NAMALWA (cell line): ENCODE measurements at regions not wholly inside any gene's neighbourhood (a gene's known extent, or its start where the extent isn't known, plus 50 kb on each side); places are given as distances from the start of the nearest gene placed in this dataset.
"Not testable (repeated sequence)": the region's sequence is repeated elsewhere in the genome, so short reads cannot be mapped to it uniquely, and the experiment has no call there.

Source experiments
- DNase-seq: peaks from one replicate; pipeline ENCODE4 v3.0.0-alpha.2; 2015; ENCODE audit warnings: low spot score

- no peak for DNase-seq
These were observed 187.8 kb downstream of the SHQ1 start for GRCh38 chr3:72660270-72661114.

- no peak for DNase-seq
These were observed 188.6 kb downstream of the SHQ1 start for GRCh38 chr3:72659596-72659995.

- DNase-seq, result no peak
These were observed 189.1 kb downstream of the SHQ1 start for GRCh38 chr3:72659188-72659587.

- DNase-seq, result no peak
These were observed 189.7 kb downstream of the SHQ1 start for GRCh38 chr3:72658466-72659100.

- DNase-seq, result no peak
These were observed 190.6 kb downstream of the SHQ1 start for GRCh38 chr3:72657666-72658065.

- DNase-seq, result no peak
These were observed 192.5 kb downstream of the SHQ1 start for GRCh38 chr3:72655723-72656122.

GRCh38 chr3:72655131-72655551, 193.1 kb downstream of the SHQ1 start:
- DNase-seq, result no peak

- no peak for DNase-seq
These were observed 195.8 kb downstream of the SHQ1 start for GRCh38 chr3:72652395-72652794.

- no peak for DNase-seq
These were observed 196.7 kb downstream of the SHQ1 start for GRCh38 chr3:72651498-72651897.

- DNase-seq, result no peak
These were observed 202.0 kb downstream of the SHQ1 start for GRCh38 chr3:72646263-72646662.

- DNase-seq, result not testable (repeated sequence)
These were observed 204.6 kb downstream of the SHQ1 start for GRCh38 chr3:72643635-72644034.

GRCh38 chr3:72641684-72642083, 206.6 kb downstream of the SHQ1 start:
- DNase-seq, result no peak

- no peak for DNase-seq
These were observed 207.2 kb downstream of the SHQ1 start for GRCh38 chr3:72641072-72641471.

GRCh38 chr3:72636969-72637597, 211.2 kb downstream of the SHQ1 start:
- no peak for DNase-seq

GRCh38 chr3:72635551-72635950, 212.7 kb downstream of the SHQ1 start:
- DNase-seq, result no peak

- no peak for DNase-seq
These were observed 214.1 kb downstream of the SHQ1 start for GRCh38 chr3:72634128-72634527.

- DNase-seq, result no peak
These were observed 214.7 kb downstream of the SHQ1 start for GRCh38 chr3:72633534-72633933.

GRCh38 chr3:72633121-72633520, 215.1 kb downstream of the SHQ1 start:
- DNase-seq, result no peak

GRCh38 chr3:72632129-72632528, 216.1 kb downstream of the SHQ1 start:
- DNase-seq, result no peak

GRCh38 chr3:72630969-72631344, 217.3 kb downstream of the SHQ1 start:
- no peak for DNase-seq

- no peak for DNase-seq
These were observed 217.8 kb downstream of the SHQ1 start for GRCh38 chr3:72630327-72630968.

- DNase-seq, result peak; percentile 1
These were observed 219.0 kb downstream of the SHQ1 start for GRCh38 chr3:72629191-72629631.

GRCh38 chr3:72628065-72628464, 220.2 kb downstream of the SHQ1 start:
- no peak for DNase-seq
